Dermis microvascular lymphatic vessel endothelial cell (primary cell): ENCODE measurements at regions not wholly inside any gene's neighbourhood (a gene's known extent, or its start where the extent isn't known, plus 50 kb on each side); places are given as distances from the start of the nearest gene placed in this dataset.
A peak's percentile ranks its signal among the peaks of the same experiment; 100 is the strongest.

Experiments used
- DNase-seq, 2 donors: peaks; one replicate each; pipeline versions ENCODE4 v3.0.0 to v3.0.0-alpha.2; 2010; ENCODE audit warnings: low read depth in 2 of 2

- no peak for DNase-seq
These were observed 277.7 kb upstream of the ZNF717 start for GRCh38 chr3:76063019-76063418.

GRCh38 chr3:76063811-76064210 is 278.5 kb upstream of the ZNF717 start:
- DNase-seq = no peak

- no peak for DNase-seq
These were observed 280.6 kb upstream of the ZNF717 start for GRCh38 chr3:76065964-76066363.

GRCh38 chr3:76078101-76078500 is 292.8 kb upstream of the ZNF717 start:
- DNase-seq = no peak

- no peak for DNase-seq
These were observed 298.6 kb upstream of the ZNF717 start for GRCh38 chr3:76083992-76084391.

GRCh38 chr3:76096036-76096435 is 310.7 kb upstream of the ZNF717 start:
- no peak for DNase-seq

- DNase-seq = no peak
These were observed 311.7 kb upstream of the ZNF717 start for GRCh38 chr3:76096836-76097588.

- DNase-seq = no peak
These were observed 312.2 kb upstream of the ZNF717 start for GRCh38 chr3:76097589-76097969.

GRCh38 chr3:76099956-76100355 is 314.6 kb upstream of the ZNF717 start:
- DNase-seq = no peak

- DNase-seq = peak in 1 of 2 donors; percentile 14
These were observed 322.7 kb upstream of the ZNF717 start for GRCh38 chr3:76107935-76108570.

GRCh38 chr3:76111808-76112207 is 326.5 kb upstream of the ZNF717 start:
- no peak for DNase-seq

GRCh38 chr3:76122007-76122406 is 336.7 kb upstream of the ZNF717 start:
- DNase-seq = no peak

- DNase-seq = no peak
These were observed 344.1 kb upstream of the ZNF717 start for GRCh38 chr3:76129441-76129840.

GRCh38 chr3:76131396-76132153 is 346.2 kb upstream of the ZNF717 start:
- no peak for DNase-seq

- DNase-seq = no peak
These were observed 346.8 kb upstream of the ZNF717 start for GRCh38 chr3:76132154-76132470.

- no peak for DNase-seq
These were observed 348.8 kb upstream of the ZNF717 start for GRCh38 chr3:76134166-76134565.

GRCh38 chr3:76138921-76139320 is 353.6 kb upstream of the ZNF717 start:
- no peak for DNase-seq

GRCh38 chr3:76147846-76148245 is 362.5 kb upstream of the ZNF717 start:
- no peak for DNase-seq

- no peak for DNase-seq
These were observed 366.7 kb upstream of the ZNF717 start for GRCh38 chr3:76152028-76152427.

- DNase-seq = no peak
These were observed 376.5 kb upstream of the ZNF717 start for GRCh38 chr3:76161856-76162255.

GRCh38 chr3:76171647-76172046 is 386.3 kb upstream of the ZNF717 start:
- DNase-seq = no peak

- DNase-seq = no peak
These were observed 392.3 kb upstream of the ZNF717 start for GRCh38 chr3:76177610-76178009.

- no peak for DNase-seq
These were observed 393.1 kb upstream of the ZNF717 start for GRCh38 chr3:76178412-76178811.
